ENCODE measurements at regions not wholly inside any gene's neighbourhood (a gene's known extent, or its start where the extent isn't known, plus 50 kb on each side); places are given as distances from the start of the nearest gene placed in this dataset.

- TF ChIP-seq POLR2A (IDR thresholded peaks at IDR 0.05) (no peak), CTCF (IDR thresholded peaks at IDR 0.05) (no peak)
These were observed 106.6 kb upstream of the ATP2B1 start for GRCh38 chr12:89815225-89815624.

Data from vagina (tissue), 2 donors.